IgD-negative memory B cell (primary cell): ENCODE measurements at regions not wholly inside any gene's neighbourhood (a gene's known extent, or its start where the extent isn't known, plus 50 kb on each side); places are given as distances from the start of the nearest gene placed in this dataset.
"Not testable (repeated sequence)": the region's sequence is repeated elsewhere in the genome, so short reads cannot be mapped to it uniquely, and the experiment has no call there.

ENCODE experiments used
- H3K27ac Mint-ChIP-seq, 3 donors: one replicate each; pipeline ENCODE4 v1.8.0; 2020 to 2022; ENCODE audit warnings: mild to moderate bottlenecking in 3 of 3, mixed read lengths in 3 of 3, moderate library complexity in 1 of 3
- H3K27me3 Mint-ChIP-seq: one replicate; pipeline ENCODE4 v1.8.0; 2021; ENCODE audit warnings: mixed read lengths
- H3K36me3 Mint-ChIP-seq: one replicate; pipeline ENCODE4 v1.8.0; 2020; ENCODE audit warnings: mild to moderate bottlenecking, mixed read lengths
- H3K4me1 Mint-ChIP-seq, 3 donors: one replicate each; pipeline ENCODE4 v1.8.0; 2020 to 2022; ENCODE audit warnings: mixed read lengths in 3 of 3, mild to moderate bottlenecking in 1 of 3
- H3K4me3 Mint-ChIP-seq, 4 donors: one replicate each; pipeline ENCODE4 v1.8.0; 2020 to 2022; ENCODE audit warnings: mild to moderate bottlenecking in 4 of 4, mixed read lengths in 4 of 4, moderate library complexity in 3 of 4
- H3K9me3 Mint-ChIP-seq, 3 donors: one replicate each; pipeline ENCODE4 v1.8.0; 2020 to 2021; ENCODE audit warnings: mixed read lengths in 3 of 3, mild to moderate bottlenecking in 1 of 3

GRCh38 chr19:28166025-28166424 lies 1046.9 kb downstream of the UQCRFS1 start:
- H3K4me3 Mint-ChIP-seq = no peak overlapping the region
- no peaks in the 10 kb centered on the region for H3K27me3 Mint-ChIP-seq
- peaks cover 5 to 15% (median 10%) of the 10 kb centered on the region in 3 donors for H3K9me3 Mint-ChIP-seq
- no peaks in the 10 kb centered on the region for H3K36me3 Mint-ChIP-seq
- no peaks in the 10 kb centered on the region for H3K4me1 Mint-ChIP-seq
- no peak overlapping the region for H3K27ac Mint-ChIP-seq

- Mint-ChIP-seq H3K27me3 (no peaks in the 10 kb centered on the region), H3K27ac (peak overlapping the region in 1 of 3 donors; percentile 77), H3K36me3 (no peaks in the 10 kb centered on the region), H3K4me3 (no peak overlapping the region), H3K4me1 (no peaks in the 10 kb centered on the region), H3K9me3 (peaks cover 11 to 13% (median 12%) of the 10 kb centered on the region in 3 donors)
Measured at GRCh38 chr19:28164214-28164613, 1048.7 kb downstream of the UQCRFS1 start.

- no peaks in the 10 kb centered on the region for H3K36me3 Mint-ChIP-seq
- H3K4me3 Mint-ChIP-seq = no peak overlapping the region
- peaks cover 13 to 25% (median 13%) of the 10 kb centered on the region in 3 donors for H3K9me3 Mint-ChIP-seq
- H3K4me1 Mint-ChIP-seq = no peaks in the 10 kb centered on the region
- H3K27ac Mint-ChIP-seq = no peak overlapping the region
- no peaks in the 10 kb centered on the region for H3K27me3 Mint-ChIP-seq
Measured at GRCh38 chr19:28159065-28159464, 1053.9 kb downstream of the UQCRFS1 start.

GRCh38 chr19:28155265-28155664 lies 1057.7 kb downstream of the UQCRFS1 start:
- Mint-ChIP-seq H3K4me1 (no peaks in the 10 kb centered on the region), H3K27me3 (no peaks in the 10 kb centered on the region), H3K36me3 (no peaks in the 10 kb centered on the region), H3K4me3 (no peak overlapping the region), H3K9me3 (peaks cover 6 to 19% (median 12%) of the 10 kb centered on the region in 3 donors), H3K27ac (no peak overlapping the region)

GRCh38 chr19:28154077-28154476 lies 1058.9 kb downstream of the UQCRFS1 start:
- H3K27ac Mint-ChIP-seq = no peak overlapping the region
- H3K4me3 Mint-ChIP-seq = no peak overlapping the region
- H3K36me3 Mint-ChIP-seq = no peaks in the 10 kb centered on the region
- no peaks in the 10 kb centered on the region for H3K27me3 Mint-ChIP-seq
- peaks cover 5 to 15% (median 9%) of the 10 kb centered on the region in 3 donors for H3K9me3 Mint-ChIP-seq
- no peaks in the 10 kb centered on the region for H3K4me1 Mint-ChIP-seq

GRCh38 chr19:28153123-28153522 lies 1059.8 kb downstream of the UQCRFS1 start:
- Mint-ChIP-seq H3K9me3 (peaks cover 2 to 9% (median 7%) of the 10 kb centered on the region in 3 donors), H3K4me3 (no peak overlapping the region), H3K36me3 (no peaks in the 10 kb centered on the region), H3K27me3 (no peaks in the 10 kb centered on the region), H3K27ac (peak overlapping the region in 1 of 3 donors; percentile 27), H3K4me1 (no peaks in the 10 kb centered on the region)

- Mint-ChIP-seq H3K27me3 (no peaks in the 10 kb centered on the region), H3K9me3 (peaks cover 2 to 8% (median 7%) of the 10 kb centered on the region in 3 donors), H3K4me3 (no peak overlapping the region), H3K36me3 (no peaks in the 10 kb centered on the region), H3K4me1 (no peaks in the 10 kb centered on the region), H3K27ac (no peak overlapping the region)
Measured at GRCh38 chr19:28152195-28152594, 1060.8 kb downstream of the UQCRFS1 start.

- Mint-ChIP-seq H3K27ac (no peak overlapping the region), H3K36me3 (no peaks in the 10 kb centered on the region), H3K9me3 (peaks cover 3 to 20% (median 6%) of the 10 kb centered on the region in 3 donors), H3K4me1 (peaks cover 0 to 3% (median 0%) of the 10 kb centered on the region in 3 donors), H3K27me3 (no peaks in the 10 kb centered on the region), H3K4me3 (no peak overlapping the region)
Measured at GRCh38 chr19:28150129-28150528, 1062.8 kb downstream of the UQCRFS1 start.

GRCh38 chr19:28148554-28148953 lies 1064.4 kb downstream of the UQCRFS1 start:
- Mint-ChIP-seq H3K9me3 (peaks cover 5 to 17% (median 8%) of the 10 kb centered on the region in 3 donors), H3K27me3 (no peaks in the 10 kb centered on the region), H3K4me1 (peaks cover 0 to 3% (median 0%) of the 10 kb centered on the region in 3 donors), H3K4me3 (no peak overlapping the region), H3K27ac (no peak overlapping the region), H3K36me3 (no peaks in the 10 kb centered on the region)

GRCh38 chr19:28142258-28142657 lies 1070.7 kb downstream of the UQCRFS1 start:
- Mint-ChIP-seq H3K9me3 (peaks cover 10 to 24% (median 10%) of the 10 kb centered on the region in 3 donors), H3K4me3 (peak overlapping the region in 1 of 4 donors; percentile 33), H3K4me1 (peaks cover 0 to 3% (median 0%) of the 10 kb centered on the region in 3 donors), H3K27ac (no peak overlapping the region), H3K27me3 (no peaks in the 10 kb centered on the region), H3K36me3 (no peaks in the 10 kb centered on the region)

- Mint-ChIP-seq H3K4me1 (no peaks in the 10 kb centered on the region), H3K27ac (no peak overlapping the region), H3K27me3 (no peaks in the 10 kb centered on the region), H3K36me3 (no peaks in the 10 kb centered on the region), H3K9me3 (peaks cover 7 to 13% (median 8%) of the 10 kb centered on the region in 3 donors), H3K4me3 (no peak overlapping the region)
Measured at GRCh38 chr19:28140201-28140600, 1072.8 kb downstream of the UQCRFS1 start.

GRCh38 chr19:28137772-28138171 lies 1075.2 kb downstream of the UQCRFS1 start:
- Mint-ChIP-seq H3K4me3 (no peak overlapping the region), H3K9me3 (peaks cover 5 to 11% (median 11%) of the 10 kb centered on the region in 3 donors), H3K4me1 (no peaks in the 10 kb centered on the region), H3K27me3 (no peaks in the 10 kb centered on the region), H3K27ac (no peak overlapping the region), H3K36me3 (peaks cover 2% of the 10 kb centered on the region)

- Mint-ChIP-seq H3K4me1 (no peaks in the 10 kb centered on the region), H3K27me3 (no peaks in the 10 kb centered on the region), H3K27ac (no peak overlapping the region), H3K9me3 (peaks cover 5 to 11% (median 11%) of the 10 kb centered on the region in 3 donors), H3K36me3 (peaks cover 2% of the 10 kb centered on the region), H3K4me3 (no peak overlapping the region)
Measured at GRCh38 chr19:28136796-28137195, 1076.2 kb downstream of the UQCRFS1 start.

GRCh38 chr19:28135825-28136224 lies 1077.1 kb downstream of the UQCRFS1 start:
- H3K27ac Mint-ChIP-seq = no peak overlapping the region
- H3K36me3 Mint-ChIP-seq = peaks cover 2% of the 10 kb centered on the region
- H3K4me3 Mint-ChIP-seq = no peak overlapping the region
- H3K4me1 Mint-ChIP-seq = no peaks in the 10 kb centered on the region
- peaks cover 5 to 13% (median 11%) of the 10 kb centered on the region in 3 donors for H3K9me3 Mint-ChIP-seq
- no peaks in the 10 kb centered on the region for H3K27me3 Mint-ChIP-seq

- peaks cover 2% of the 10 kb centered on the region for H3K36me3 Mint-ChIP-seq
- H3K4me3 Mint-ChIP-seq = no peak overlapping the region
- no peaks in the 10 kb centered on the region for H3K27me3 Mint-ChIP-seq
- peaks cover 3 to 10% (median 7%) of the 10 kb centered on the region in 3 donors for H3K9me3 Mint-ChIP-seq
- H3K27ac Mint-ChIP-seq = no peak overlapping the region
- H3K4me1 Mint-ChIP-seq = no peaks in the 10 kb centered on the region
Measured at GRCh38 chr19:28134311-28134710, 1078.6 kb downstream of the UQCRFS1 start.

GRCh38 chr19:28130881-28131280 lies 1082.1 kb downstream of the UQCRFS1 start:
- not testable (repeated sequence) for H3K27me3 Mint-ChIP-seq, H3K36me3 Mint-ChIP-seq, H3K4me1 Mint-ChIP-seq, H3K27ac Mint-ChIP-seq, H3K4me3 Mint-ChIP-seq
- H3K9me3 Mint-ChIP-seq = peaks cover 9 to 12% (median 10%) of the 10 kb centered on the region in 3 donors
